Inflammatory macrophage treated with lipopolysaccharide for 1 hour (primary cell): ENCODE measurements at regions not wholly inside any gene's neighbourhood (a gene's known extent, or its start where the extent isn't known, plus 50 kb on each side); places are given as distances from the start of the nearest gene placed in this dataset.
"Not testable (repeated sequence)": the region's sequence is repeated elsewhere in the genome, so short reads cannot be mapped to it uniquely, and the experiment has no call there.

ENCODE experiments used
- DNase-seq, 2 donors: peaks; one replicate each; pipeline ENCODE4 v3.0.0-alpha.2; 2020 to 2022

GRCh38 chr1:10867914-10868598 is 71.6 kb upstream of the CASZ1 start:
- no peak for DNase-seq

- DNase-seq, result no peak
Measured at GRCh38 chr1:10868599-10868965, 72.1 kb upstream of the CASZ1 start.

GRCh38 chr1:10869933-10870332 is 73.5 kb upstream of the CASZ1 start:
- no peak for DNase-seq

- DNase-seq, result no peak
Measured at GRCh38 chr1:10870493-10871096, 74.1 kb upstream of the CASZ1 start.

GRCh38 chr1:10873189-10873588 is 76.7 kb upstream of the CASZ1 start:
- DNase-seq, result no peak

DNA sequence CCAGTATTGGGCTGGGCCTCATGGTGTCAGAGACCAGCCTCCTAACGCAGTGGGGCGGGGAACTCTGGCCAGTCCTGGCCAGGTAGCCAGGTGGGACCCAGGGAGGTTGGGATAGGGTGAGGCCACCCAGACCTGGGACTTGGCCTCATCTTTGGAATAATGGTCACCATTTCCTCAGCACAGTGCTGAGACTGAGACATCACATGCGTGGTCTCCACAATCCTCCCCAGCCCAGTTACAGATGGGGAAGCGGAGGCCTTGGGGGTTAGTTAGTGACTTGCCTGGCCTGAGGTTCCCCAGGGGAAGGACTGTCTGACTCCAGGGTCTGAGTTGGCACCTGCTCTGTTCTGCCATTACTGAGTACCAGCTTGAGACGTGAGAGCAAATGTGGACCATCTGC is 77.9 kb upstream of the CASZ1 start:
- no peak for DNase-seq

GRCh38 chr1:10877894-10878293 is 81.4 kb upstream of the CASZ1 start:
- DNase-seq, result no peak

GRCh38 chr1:10878469-10878868 is 82.0 kb upstream of the CASZ1 start:
- DNase-seq, result no peak

DNA sequence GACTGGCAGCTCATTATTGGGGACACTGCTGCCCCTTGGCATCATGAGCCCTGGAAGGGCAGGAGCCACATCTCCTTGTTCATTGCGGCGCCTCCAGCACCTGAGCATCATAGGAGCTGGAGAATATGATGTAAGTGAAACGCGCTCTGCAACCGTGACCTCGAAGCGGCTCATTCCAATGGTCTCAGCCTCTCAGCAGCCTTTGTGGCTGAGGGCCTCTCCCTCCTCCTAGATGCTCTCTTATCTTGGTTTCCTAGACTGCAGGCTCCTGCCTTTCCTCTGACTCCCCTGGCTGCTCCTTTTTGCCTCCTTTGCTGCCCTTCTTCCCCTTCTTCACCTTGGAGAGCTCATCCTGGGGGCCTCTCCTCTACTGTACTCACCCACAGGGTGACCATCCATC is 83.6 kb upstream of the CASZ1 start:
- DNase-seq, result no peak

DNA sequence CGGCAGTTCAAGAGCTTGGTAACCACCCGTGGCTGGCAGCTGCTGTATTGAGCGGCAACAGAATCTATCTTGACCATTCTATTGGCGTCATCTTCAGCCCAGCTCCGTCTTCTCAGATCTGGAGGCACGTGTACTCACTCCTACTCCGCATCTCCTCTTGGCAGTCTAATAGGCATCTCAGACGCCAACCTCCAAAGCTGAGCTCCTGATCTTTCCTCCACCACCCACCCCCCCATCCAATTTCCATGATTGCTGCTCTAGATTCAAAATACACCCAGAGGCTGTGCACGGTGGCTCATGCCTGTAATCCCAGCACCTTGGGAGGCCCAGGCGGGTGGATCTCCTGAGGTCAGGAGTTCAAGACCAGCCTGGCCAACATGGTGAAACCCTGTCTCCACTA is 84.6 kb upstream of the CASZ1 start:
- no peak for DNase-seq

DNA sequence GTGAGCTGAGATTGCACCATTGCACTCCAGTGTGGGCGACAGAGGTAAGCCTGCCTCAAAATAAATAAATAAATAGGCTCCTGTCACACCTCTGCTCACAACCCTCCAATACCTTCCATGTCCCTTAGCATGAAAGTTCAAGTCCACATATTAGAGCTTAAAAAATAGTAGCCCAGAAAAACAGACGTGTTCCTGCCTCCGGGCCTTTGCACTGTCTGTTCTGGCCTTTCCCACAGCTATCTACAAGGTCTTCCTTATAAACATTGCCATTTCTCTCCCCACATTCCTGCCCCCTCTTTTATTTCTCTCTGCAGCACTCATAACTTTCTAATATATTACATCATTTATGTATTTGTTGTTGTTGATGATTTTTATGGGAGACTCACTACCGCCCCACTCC is 85.6 kb upstream of the CASZ1 start:
- no peak for DNase-seq

DNA sequence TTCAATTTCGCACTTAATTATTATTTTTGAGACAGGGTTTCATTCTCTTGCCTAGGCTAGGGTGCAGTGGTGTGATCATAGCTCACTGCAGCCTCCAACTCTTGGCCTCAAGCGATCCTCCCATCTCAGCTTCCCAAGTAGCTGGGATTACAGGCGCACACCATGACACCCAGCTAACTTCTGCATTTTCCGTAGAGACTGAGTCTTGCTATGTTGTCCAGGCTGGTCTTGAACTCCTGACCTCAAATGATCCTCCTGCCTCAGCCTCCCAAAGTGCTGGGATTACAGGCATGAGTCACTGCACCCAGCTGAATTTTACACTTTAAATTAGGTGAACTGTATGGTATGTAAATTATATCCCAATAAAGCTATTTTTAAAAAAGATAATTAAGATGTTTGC is 90.6 kb upstream of the CASZ1 start:
- DNase-seq, result not testable (repeated sequence)

- no peak for DNase-seq
Measured at GRCh38 chr1:10888291-10888690, 91.8 kb upstream of the CASZ1 start.

DNA sequence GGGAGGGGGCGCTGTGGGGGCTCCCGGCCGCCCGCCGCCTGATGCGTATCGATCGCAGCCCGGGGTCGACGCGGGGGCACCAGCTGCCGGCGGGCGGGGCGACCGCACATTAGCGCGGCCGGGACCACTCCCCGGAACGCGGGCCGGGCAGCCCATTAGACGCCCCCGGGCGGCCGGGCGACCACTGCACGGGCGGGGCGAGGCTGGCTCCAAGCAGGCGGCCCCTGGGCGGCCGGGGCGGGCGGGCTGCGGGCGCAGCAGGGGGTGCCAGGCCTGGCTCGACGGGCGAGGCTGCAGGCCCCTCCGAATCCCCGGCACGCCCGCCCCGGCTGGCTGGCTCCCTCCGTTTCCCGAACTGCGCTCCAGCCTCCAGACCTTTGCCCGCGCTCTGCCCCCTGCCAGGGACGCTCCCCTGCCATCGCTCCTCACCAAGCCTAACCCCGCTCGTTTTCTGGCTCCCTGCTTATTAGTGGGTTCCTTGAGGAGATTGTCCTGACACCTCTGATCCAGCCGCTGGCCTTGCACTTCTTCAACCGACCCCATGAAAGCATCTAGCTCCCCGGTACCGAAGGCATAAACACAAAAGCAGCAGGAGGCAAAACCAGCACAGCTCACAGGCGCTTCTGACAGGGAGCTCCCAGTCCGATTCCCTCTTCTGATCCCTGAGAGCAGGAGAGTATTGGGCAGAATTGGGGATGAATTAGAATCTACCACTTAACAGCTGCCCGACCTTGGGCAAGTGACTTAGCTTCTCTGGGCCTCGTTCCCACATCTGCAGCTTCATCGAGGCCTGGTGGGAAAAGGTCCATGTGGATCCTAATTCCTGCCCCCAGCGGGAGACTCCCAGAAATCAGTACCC is 92.6 kb upstream of the CASZ1 start:
- DNase-seq, result no peak

DNA sequence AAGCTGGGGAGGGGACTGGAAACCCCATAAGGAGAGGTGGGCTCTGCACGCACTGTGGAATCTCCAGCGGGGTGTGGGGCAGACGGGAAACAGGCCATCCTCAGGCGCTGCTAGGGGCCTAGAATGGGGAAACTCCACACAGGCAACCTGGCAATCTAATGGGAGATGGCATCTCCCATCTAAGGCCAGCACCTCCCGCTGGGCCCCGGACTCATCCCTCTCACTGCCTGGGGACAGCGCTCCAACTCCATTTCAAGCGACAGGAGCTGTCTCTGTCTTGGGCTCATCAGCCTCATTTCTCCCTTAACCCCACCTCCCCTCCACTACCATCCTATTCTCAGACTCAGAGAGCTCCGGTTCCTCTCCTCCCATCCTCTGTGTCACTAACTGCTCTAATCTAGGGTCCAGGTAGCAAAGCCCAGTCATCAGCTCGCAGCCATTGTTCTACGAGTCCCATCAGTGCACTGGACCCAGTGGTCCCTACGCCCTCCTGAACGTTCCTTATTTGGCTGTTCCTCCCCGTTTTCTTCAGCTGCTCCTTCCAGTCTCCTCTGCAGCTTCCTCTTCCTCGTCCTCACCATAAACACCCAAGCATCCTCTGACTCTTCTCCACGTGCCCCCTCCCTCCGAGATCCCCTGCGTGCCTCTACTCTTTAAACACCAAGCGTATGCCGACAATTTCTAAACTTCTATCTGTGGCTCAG is 93.4 kb upstream of the CASZ1 start:
- no peak for DNase-seq

DNA sequence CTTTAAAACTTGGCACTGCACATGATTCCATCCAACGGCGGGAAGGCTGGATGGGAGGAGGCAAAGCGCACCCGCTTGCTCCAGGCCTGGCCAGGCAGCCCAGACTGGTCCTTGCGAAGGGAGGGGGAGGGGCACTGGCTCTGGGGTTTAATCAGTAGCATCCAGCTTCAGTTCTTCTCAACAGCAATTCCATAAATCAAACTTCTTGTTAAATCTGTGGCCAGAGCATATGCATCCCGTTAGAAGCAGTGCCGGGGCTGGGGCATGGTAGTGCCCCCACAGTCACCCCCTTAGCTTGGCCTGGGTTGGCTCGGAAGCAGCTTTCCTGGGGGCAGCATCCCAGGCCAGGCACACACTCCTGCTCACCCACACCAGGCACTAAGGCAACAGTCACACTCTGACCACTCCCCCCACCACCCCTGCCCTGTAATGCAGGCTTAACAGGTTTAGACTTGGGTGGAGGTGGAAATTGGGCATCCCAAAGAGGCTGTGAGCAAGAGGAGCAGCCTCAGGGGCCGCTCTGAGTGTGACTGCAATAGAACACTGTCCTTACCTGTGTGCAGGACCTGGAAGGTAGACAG is 94.1 kb upstream of the CASZ1 start:
- no peak for DNase-seq

- DNase-seq, result no peak
Measured at GRCh38 chr1:10891091-10891490, 94.6 kb upstream of the CASZ1 start.

GRCh38 chr1:10892138-10893065 is 96.0 kb upstream of the CASZ1 start:
- DNase-seq, result no peak

DNA sequence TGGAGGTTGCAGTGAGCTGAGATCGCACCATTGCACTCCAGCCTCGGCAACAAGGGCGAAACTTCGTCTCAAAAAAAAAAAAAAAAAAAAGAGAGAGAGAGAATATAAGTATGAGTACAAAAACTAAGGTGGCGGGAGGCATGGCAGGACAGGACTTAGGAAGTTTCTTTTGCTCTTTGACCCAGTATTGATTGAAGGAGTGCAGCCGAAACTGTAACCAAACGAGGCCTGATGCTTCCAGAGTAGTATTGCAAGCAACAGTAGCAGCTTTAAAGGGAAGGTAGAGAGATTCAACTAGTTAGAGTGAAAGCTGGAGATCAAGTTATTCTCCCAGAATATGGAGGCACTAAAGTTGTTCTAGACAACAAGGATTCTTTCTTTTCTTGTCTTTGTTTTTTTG is 99.2 kb upstream of the CASZ1 start:
- DNase-seq, result no peak

DNA sequence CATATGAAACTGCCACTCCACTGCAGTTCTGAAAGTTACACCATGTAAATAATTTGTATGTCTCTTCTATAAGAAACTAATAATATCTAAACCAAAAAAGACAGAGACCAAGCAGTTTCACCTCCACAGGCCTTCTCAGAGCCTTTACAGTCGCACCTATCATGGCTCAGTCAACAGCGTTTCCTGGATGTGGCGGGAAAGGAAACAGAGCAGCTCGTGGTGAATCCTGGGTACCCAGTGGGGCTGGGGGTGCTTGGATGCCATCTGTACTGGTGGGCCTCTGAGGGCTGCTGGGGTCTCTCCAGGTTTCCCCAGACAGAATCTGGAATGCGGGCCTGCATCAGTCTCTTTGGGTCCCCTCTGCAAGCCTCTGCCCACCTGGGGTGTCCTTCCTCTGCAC is 100.2 kb upstream of the CASZ1 start:
- DNase-seq, result no peak

- DNase-seq, result no peak
Measured at GRCh38 chr1:10897321-10897980, 101.0 kb upstream of the CASZ1 start.
